ENCODE measurements at regions not wholly inside any gene's neighbourhood (a gene's known extent, or its start where the extent isn't known, plus 50 kb on each side); places are given as distances from the start of the nearest gene placed in this dataset.

GRCh38 chr1:239725933-239726332, 339.6 kb downstream of the CHRM3 start:
- TF ChIP-seq, protein P1, sequence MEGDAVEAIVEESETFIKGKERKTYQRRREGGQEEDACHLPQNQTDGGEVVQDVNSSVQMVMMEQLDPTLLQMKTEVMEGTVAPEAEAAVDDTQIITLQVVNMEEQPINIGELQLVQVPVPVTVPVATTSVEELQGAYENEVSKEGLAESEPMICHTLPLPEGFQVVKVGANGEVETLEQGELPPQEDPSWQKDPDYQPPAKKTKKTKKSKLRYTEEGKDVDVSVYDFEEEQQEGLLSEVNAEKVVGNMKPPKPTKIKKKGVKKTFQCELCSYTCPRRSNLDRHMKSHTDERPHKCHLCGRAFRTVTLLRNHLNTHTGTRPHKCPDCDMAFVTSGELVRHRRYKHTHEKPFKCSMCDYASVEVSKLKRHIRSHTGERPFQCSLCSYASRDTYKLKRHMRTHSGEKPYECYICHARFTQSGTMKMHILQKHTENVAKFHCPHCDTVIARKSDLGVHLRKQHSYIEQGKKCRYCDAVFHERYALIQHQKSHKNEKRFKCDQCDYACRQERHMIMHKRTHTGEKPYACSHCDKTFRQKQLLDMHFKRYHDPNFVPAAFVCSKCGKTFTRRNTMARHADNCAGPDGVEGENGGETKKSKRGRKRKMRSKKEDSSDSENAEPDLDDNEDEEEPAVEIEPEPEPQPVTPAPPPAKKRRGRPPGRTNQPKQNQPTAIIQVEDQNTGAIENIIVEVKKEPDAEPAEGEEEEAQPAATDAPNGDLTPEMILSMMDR (IDR thresholded peaks at IDR 0.05 in 4 of 5, conservative IDR thresholded peaks at IDR 0.05 in 1 of 5): no peak
- no peak for TF ChIP-seq POLR2A (IDR thresholded peaks at IDR 0.05)

Data from gastrocnemius medialis (tissue), 4 donors.